ENCODE measurements at regions not wholly inside any gene's neighbourhood (a gene's known extent, or its start where the extent isn't known, plus 50 kb on each side); places are given as distances from the start of the nearest gene placed in this dataset.

DNA sequence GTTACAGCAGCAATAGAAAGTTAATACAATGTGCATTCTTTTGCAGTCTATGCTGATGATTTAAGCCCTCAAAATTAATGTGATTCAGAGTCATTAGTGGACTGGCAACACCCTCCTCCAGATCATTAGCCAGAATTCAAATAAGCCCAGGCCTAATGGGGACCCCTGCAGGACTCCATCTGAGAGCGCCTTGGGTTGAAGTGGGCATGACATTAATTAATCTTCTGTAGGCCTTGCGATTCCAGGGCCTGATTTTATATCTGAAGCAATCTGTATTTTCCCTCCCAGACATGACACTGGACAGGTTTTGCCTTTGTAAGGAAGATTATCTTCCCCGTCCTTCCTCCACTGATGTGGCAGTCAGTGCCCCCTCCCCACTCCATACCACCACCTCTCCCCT is 442.9 kb downstream of the FOXO1 start:
- no peak overlapping the region for H3K27ac ChIP-seq (ENCODE audit: low read depth, low read length)
- peaks cover 13% of the 10 kb centered on the region for H3K4me1 ChIP-seq (ENCODE audit: control insufficient read depth, low read length)
- H3F3A ChIP-seq (ENCODE audit: control insufficient read depth, insufficient read depth): no peaks in the 10 kb centered on the region
- TF ChIP-seq, protein P1, sequence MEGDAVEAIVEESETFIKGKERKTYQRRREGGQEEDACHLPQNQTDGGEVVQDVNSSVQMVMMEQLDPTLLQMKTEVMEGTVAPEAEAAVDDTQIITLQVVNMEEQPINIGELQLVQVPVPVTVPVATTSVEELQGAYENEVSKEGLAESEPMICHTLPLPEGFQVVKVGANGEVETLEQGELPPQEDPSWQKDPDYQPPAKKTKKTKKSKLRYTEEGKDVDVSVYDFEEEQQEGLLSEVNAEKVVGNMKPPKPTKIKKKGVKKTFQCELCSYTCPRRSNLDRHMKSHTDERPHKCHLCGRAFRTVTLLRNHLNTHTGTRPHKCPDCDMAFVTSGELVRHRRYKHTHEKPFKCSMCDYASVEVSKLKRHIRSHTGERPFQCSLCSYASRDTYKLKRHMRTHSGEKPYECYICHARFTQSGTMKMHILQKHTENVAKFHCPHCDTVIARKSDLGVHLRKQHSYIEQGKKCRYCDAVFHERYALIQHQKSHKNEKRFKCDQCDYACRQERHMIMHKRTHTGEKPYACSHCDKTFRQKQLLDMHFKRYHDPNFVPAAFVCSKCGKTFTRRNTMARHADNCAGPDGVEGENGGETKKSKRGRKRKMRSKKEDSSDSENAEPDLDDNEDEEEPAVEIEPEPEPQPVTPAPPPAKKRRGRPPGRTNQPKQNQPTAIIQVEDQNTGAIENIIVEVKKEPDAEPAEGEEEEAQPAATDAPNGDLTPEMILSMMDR (IDR thresholded peaks at IDR 0.05; ENCODE audit: low read depth, low read length, poor library complexity, severe bottlenecking): no peak
- no peak for TF ChIP-seq EZH2phosphoT487 (IDR thresholded peaks at IDR 0.05; ENCODE audit: borderline replicate concordance, low read length)
- no peak overlapping the region for H3K4me3 ChIP-seq (ENCODE audit: low read length)
- no peaks in the 10 kb centered on the region for H3K27me3 ChIP-seq (ENCODE audit: control insufficient read depth, low read length)
- H3K36me3 ChIP-seq (ENCODE audit: control insufficient read depth, low read length): no peaks in the 10 kb centered on the region
- H3K4me2 ChIP-seq (ENCODE audit: low read length): no peak overlapping the region
- no peaks in the 10 kb centered on the region for H3K9me3 ChIP-seq (ENCODE audit: control insufficient read depth, insufficient read depth, low read length)
- H3K79me2 ChIP-seq (ENCODE audit: control insufficient read depth, low read length): no peaks in the 10 kb centered on the region
- H3K9me2 ChIP-seq (replicated peaks; ENCODE audit: control insufficient read depth, low read length): no peaks in the 10 kb centered on the region
- H4K20me1 ChIP-seq (ENCODE audit: control insufficient read depth, insufficient read depth, low read depth, low read length): no peaks in the 10 kb centered on the region

DNA sequence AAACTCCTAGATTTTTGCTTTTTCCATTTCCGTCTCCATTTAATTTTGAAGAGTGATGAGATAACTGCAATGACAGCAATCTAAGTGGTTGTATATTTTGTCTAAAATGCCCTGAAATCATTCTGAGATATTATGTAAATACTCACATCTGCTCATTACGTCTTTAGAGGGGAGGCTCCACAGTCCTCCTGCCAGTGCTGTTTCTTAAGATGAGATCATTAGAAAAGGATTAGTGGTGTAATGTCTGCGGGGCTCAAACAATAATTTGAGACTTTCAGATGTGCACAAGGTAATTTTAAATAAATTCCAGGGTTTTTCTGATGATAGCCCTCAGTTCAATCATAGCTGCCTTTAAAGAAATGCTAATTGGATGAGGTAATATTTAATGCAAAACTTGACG is 437.9 kb downstream of the FOXO1 start:
- no peaks in the 10 kb centered on the region for H3F3A ChIP-seq (ENCODE audit: control insufficient read depth, insufficient read depth)
- H3K27me3 ChIP-seq (ENCODE audit: control insufficient read depth, low read length): no peaks in the 10 kb centered on the region
- H3K79me2 ChIP-seq (ENCODE audit: control insufficient read depth, low read length): no peaks in the 10 kb centered on the region
- H3K9me3 ChIP-seq (ENCODE audit: control insufficient read depth, insufficient read depth, low read length): no peaks in the 10 kb centered on the region
- H3K9me2 ChIP-seq (replicated peaks; ENCODE audit: control insufficient read depth, low read length): no peaks in the 10 kb centered on the region
- no peaks in the 10 kb centered on the region for H3K4me1 ChIP-seq (ENCODE audit: control insufficient read depth, low read length)
- no peaks in the 10 kb centered on the region for H3K36me3 ChIP-seq (ENCODE audit: control insufficient read depth, low read length)
- H4K20me1 ChIP-seq (ENCODE audit: control insufficient read depth, insufficient read depth, low read depth, low read length): no peaks in the 10 kb centered on the region
- H3K4me2 ChIP-seq (ENCODE audit: low read length): no peak overlapping the region
- H3K27ac ChIP-seq (ENCODE audit: low read depth, low read length): no peak overlapping the region
- no peak overlapping the region for H3K4me3 ChIP-seq (ENCODE audit: low read length)
- no peak for TF ChIP-seq EZH2phosphoT487 (IDR thresholded peaks at IDR 0.05; ENCODE audit: borderline replicate concordance, low read length)

DNA sequence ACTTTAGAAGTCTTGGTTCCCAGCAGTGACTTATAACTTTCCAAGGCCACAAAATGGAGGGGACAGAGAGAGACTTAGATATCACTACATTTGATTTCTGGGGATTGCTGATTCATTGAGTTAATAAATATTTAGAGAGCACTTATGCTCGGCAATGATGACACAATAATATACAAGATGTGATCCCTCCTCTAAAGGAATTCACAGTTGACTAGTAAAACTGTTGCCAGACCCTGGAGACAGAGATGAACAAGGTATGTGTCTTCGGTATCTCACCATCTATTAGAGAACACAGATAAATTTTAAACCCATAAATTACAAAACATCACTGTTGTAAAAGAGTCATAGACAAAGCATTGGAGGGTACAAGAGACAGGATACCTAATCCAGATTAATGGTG is 437.5 kb downstream of the FOXO1 start:
- H3K27me3 ChIP-seq (ENCODE audit: control insufficient read depth, low read length): no peaks in the 10 kb centered on the region
- no peaks in the 10 kb centered on the region for H4K20me1 ChIP-seq (ENCODE audit: control insufficient read depth, insufficient read depth, low read depth, low read length)
- TF ChIP-seq EZH2phosphoT487 (IDR thresholded peaks at IDR 0.05; ENCODE audit: borderline replicate concordance, low read length): no peak
- TF ChIP-seq, protein P1 (IDR thresholded peaks at IDR 0.05; ENCODE audit: low read depth, low read length, poor library complexity, severe bottlenecking): no peak
- no peaks in the 10 kb centered on the region for H3K36me3 ChIP-seq (ENCODE audit: control insufficient read depth, low read length)
- no peaks in the 10 kb centered on the region for H3F3A ChIP-seq (ENCODE audit: control insufficient read depth, insufficient read depth)
- no peaks in the 10 kb centered on the region for H3K9me3 ChIP-seq (ENCODE audit: control insufficient read depth, insufficient read depth, low read length)
- H3K4me3 ChIP-seq (ENCODE audit: low read length): no peak overlapping the region
- no peaks in the 10 kb centered on the region for H3K9me2 ChIP-seq (replicated peaks; ENCODE audit: control insufficient read depth, low read length)
- H3K4me1 ChIP-seq (ENCODE audit: control insufficient read depth, low read length): no peaks in the 10 kb centered on the region
- H3K27ac ChIP-seq (ENCODE audit: low read depth, low read length): no peak overlapping the region
- H3K4me2 ChIP-seq (ENCODE audit: low read length): no peak overlapping the region
- no peaks in the 10 kb centered on the region for H3K79me2 ChIP-seq (ENCODE audit: control insufficient read depth, low read length)

DNA sequence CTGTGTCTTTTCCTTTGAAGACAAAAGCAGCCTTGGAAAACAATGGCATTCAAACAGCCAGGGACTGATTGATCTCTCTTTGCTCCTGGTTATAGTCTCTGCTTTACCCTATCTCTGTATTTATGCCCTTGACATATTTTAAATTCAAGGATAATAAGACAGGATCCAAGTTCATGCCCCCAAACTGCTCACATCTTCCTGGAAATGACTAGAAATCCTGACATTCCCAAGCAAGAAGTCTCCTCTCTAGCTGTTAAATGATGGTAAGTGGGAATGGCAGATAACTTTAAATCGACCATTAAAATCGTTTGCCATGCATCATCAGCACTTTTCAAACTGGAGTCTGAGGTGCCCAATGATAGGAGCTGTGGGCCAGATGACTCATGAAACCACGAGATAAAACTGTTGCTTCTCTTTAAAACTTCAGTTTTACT is 435.6 kb downstream of the FOXO1 start:
- Histone ChIP-seq H3K27me3 (ENCODE audit: control insufficient read depth, low read length) (no peaks in the 10 kb centered on the region), H3K4me1 (ENCODE audit: control insufficient read depth, low read length) (no peaks in the 10 kb centered on the region), H3F3A (ENCODE audit: control insufficient read depth, insufficient read depth) (no peaks in the 10 kb centered on the region), H3K27ac (ENCODE audit: low read depth, low read length) (no peak overlapping the region), H3K9me2 (replicated peaks; ENCODE audit: control insufficient read depth, low read length) (no peaks in the 10 kb centered on the region), H4K20me1 (ENCODE audit: control insufficient read depth, insufficient read depth, low read depth, low read length) (no peaks in the 10 kb centered on the region), H3K36me3 (ENCODE audit: control insufficient read depth, low read length) (no peaks in the 10 kb centered on the region), H3K79me2 (ENCODE audit: control insufficient read depth, low read length) (no peaks in the 10 kb centered on the region), H3K4me2 (ENCODE audit: low read length) (no peak overlapping the region), H3K4me3 (ENCODE audit: low read length) (no peak overlapping the region), H3K9me3 (ENCODE audit: control insufficient read depth, insufficient read depth, low read length) (no peaks in the 10 kb centered on the region)
- TF ChIP-seq, protein P1 (IDR thresholded peaks at IDR 0.05; ENCODE audit: low read depth, low read length, poor library complexity, severe bottlenecking): no peak
- TF ChIP-seq EZH2phosphoT487 (IDR thresholded peaks at IDR 0.05; ENCODE audit: borderline replicate concordance, low read length): no peak
